Fibroblast of mammary gland (primary cell): ENCODE measurements at regions not wholly inside any gene's neighbourhood (a gene's known extent, or its start where the extent isn't known, plus 50 kb on each side); places are given as distances from the start of the nearest gene placed in this dataset.

Experiments
- DNase-seq: peaks from one replicate; pipeline ENCODE4 v3.0.0-alpha.2; 2010; ENCODE audit warnings: low read depth
- H3K4me3 ChIP-seq: 2 replicates; pipeline ENCODE4 v1.5.1; 2011; ENCODE audit warnings: low read depth, mild to moderate bottlenecking, low read length, moderate library complexity; ENCODE audit not compliant: control insufficient read depth
- TF ChIP-seq, protein P1 (sequence below): conservative IDR thresholded peaks from 2 replicates; pipeline ENCODE4 v1.5.1; 2011; ENCODE audit warnings: low read depth, low read length, inconsistent platforms; ENCODE audit not compliant: control insufficient read depth, insufficient read depth

DNA sequence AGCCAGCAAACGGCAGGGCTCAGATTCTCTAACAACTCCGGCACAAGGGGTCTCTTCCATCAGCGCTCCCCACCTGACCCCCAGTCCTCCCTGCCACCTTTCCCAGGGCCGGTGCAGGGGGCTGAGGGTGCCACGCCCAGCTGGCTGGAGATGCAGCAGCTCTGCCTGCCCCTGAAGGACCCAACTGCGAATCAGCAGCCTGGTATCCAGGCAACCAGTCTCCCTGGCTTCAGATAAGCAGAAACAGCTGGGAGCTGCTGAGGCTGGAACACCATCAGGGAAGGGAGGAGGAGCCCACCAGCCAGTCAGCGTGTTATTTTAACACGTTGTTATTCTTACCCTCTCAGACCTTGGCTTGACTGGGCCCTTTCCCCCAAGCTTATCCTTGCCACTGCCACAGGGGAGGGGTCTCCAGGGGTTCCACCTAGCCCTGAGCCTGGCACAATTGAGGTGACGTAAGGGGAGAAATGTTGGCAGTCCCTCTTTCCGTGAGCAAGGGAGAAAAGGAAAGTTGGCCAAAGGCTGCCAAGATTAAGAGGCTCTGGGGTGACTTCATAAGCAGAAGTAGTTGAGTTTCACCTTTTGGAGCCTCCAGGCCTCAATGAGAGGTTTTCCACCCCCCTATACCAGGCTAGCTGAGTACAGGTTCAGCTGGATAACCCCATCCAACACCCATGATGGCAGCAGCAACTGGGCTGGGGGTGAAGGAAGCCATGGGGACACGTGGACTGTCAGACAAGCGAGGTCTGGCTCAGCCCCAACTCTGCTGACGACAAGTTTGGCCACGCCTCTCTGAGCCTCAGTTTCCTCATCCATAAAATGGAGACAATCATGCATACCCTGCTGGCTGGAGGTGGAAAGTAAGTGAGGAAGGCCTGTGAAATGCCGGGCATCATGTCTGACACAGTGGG is 91.1 kb downstream of the IRF2BPL start:
- H3K4me3 ChIP-seq, result no peak overlapping the region
- TF ChIP-seq, protein P1, sequence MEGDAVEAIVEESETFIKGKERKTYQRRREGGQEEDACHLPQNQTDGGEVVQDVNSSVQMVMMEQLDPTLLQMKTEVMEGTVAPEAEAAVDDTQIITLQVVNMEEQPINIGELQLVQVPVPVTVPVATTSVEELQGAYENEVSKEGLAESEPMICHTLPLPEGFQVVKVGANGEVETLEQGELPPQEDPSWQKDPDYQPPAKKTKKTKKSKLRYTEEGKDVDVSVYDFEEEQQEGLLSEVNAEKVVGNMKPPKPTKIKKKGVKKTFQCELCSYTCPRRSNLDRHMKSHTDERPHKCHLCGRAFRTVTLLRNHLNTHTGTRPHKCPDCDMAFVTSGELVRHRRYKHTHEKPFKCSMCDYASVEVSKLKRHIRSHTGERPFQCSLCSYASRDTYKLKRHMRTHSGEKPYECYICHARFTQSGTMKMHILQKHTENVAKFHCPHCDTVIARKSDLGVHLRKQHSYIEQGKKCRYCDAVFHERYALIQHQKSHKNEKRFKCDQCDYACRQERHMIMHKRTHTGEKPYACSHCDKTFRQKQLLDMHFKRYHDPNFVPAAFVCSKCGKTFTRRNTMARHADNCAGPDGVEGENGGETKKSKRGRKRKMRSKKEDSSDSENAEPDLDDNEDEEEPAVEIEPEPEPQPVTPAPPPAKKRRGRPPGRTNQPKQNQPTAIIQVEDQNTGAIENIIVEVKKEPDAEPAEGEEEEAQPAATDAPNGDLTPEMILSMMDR, result no peak
- DNase-seq, result peak; percentile 87

DNA sequence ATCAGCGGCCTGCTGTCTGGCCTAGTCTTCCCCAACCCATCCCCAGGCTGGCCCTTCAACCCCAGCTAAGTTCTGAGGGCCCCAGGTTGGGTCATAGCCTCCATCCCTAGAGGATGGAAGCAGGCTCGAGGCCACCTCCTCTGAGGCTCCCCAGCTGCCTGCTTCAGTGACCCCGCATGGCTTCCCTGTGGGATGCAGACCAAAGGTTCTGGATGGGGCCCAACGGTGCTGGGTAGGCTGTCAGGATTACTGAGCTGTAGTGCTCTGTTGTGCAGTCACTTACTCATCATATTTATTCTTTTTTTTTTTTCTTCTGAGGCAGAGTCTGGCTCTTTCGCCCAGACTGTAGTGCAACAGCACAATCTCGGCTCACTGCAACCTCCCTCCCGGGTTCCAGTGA is 92.0 kb downstream of the IRF2BPL start:
- peak; percentile 83 for DNase-seq
- no peak overlapping the region for H3K4me3 ChIP-seq
- TF ChIP-seq, protein P1, result no peak

DNA sequence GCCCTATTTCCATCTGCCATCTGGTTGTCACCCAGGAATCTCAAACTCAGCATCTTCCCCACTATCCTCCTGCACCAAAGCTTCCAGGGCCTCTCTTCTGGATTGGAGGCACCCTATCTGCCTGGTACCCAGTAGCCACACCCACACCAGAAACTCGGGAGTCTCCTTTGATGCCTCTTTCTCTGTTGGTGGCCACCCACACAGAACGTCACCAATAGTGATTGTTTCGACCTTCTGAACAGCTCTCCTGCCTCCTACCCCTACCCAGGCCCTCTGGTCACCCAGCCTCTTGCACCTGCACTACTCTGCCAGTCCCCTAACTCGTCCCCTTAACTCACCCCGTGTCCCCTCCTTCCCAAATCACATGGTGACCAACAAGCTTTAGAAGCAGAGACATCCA is 95.0 kb downstream of the IRF2BPL start:
- H3K4me3 ChIP-seq, result no peak overlapping the region
- no peak for DNase-seq
- TF ChIP-seq, protein P1, result no peak

DNA sequence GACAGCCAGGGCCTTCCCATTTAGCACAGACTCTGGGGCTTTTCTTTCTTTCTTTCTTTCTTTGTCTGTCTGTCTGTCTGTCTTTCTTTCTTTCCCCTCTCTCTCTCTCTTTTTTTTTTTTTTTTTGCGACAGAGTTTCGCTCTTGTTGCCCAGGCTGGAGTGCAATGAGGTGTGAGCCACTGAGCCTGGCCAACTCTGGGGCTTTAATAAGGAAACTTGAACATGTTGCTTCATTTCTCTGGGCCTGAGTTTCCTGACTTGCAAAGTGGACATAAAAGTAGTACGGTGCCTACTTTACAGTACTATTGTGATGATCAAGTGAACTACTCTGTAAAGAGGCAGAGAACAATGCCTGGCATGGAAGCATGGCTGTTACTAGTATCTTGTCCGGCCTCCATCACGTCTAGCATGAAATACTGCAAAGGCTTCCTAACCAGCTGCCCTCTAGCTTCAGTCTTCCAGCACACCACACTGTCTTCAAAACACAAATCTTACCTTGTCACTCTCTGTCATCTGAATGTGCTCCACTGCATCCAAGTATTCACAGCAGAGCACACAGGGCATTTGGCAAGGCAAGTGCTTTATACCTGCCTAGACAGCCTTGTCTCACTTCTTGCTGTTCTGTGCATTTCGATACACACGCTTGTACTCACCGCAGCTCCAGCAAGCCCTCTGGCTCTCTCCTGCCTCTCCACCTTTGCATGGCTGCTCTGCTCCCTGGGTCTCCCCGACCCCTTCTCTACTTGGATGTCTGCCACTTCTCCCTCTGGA is 96.7 kb downstream of the IRF2BPL start:
- no peak for DNase-seq
- no peak overlapping the region for H3K4me3 ChIP-seq
- TF ChIP-seq, protein P1, result no peak

DNA sequence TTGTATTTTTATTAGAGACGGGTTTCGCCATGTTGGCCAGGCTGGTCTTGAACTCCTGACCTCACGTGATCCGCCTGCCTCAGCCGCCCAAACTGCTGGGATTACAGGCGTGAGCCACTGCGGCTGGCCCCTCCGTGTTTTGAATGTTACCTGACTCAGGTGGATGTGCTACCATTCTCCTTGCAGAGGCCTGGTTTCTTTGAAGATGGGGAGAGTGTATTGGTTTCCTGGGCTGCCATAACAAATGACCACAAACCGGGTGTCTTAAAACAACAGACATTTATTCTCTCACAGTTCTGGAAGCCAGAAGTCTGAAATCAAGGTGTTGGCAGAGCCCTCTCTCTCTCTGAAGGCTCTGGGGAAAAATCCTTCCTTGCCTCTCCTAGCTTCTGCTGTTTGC is 98.0 kb downstream of the IRF2BPL start:
- DNase-seq, result no peak
- TF ChIP-seq, protein P1, result no peak
- H3K4me3 ChIP-seq, result no peak overlapping the region

DNA sequence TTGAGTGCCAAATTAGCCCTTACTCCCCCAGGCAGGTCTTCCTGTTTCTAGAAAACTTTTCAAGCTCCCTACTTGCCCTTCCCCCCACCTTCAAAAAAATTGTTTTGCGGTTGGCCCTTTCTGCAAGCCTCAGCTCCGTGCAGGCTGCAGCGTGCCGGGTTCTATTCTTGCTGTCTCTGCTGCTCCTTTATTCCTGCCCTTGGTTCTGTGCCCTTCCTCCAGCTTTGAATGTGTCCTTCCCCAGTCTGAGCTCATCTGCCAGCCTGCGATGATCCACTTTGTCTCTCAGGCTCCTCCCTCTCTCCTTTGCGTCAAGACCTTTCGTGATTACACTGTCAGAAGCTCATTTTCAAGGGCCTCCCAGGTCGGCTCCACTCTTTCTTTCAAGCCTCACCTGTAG is 98.6 kb downstream of the IRF2BPL start:
- TF ChIP-seq, protein P1, result no peak
- no peak for DNase-seq
- no peak overlapping the region for H3K4me3 ChIP-seq
